Mesenchymal stem cell (in vitro differentiated cells and primary cell): ENCODE measurements at regions not wholly inside any gene's neighbourhood (a gene's known extent, or its start where the extent isn't known, plus 50 kb on each side); places are given as distances from the start of the nearest gene placed in this dataset.

Experiments
- DNase-seq: peaks from one replicate; pipeline ENCODE4 v3.0.0-alpha.2; 2013
- H2AFZ ChIP-seq: one replicate; pipeline ENCODE4 v1.6.1; 2013; ENCODE audit warnings: low read depth, mild to moderate bottlenecking, control low read depth, inconsistent platforms, low read length, moderate library complexity
- H2AK5ac ChIP-seq: 2 replicates; pipeline ENCODE4 v1.6.1; 2013; ENCODE audit warnings: low read length, moderate library complexity, mild to moderate bottlenecking, inconsistent platforms; ENCODE audit not compliant: severe bottlenecking
- H2BK120ac ChIP-seq: one replicate; pipeline ENCODE4 v1.6.1; 2013; ENCODE audit warnings: low read depth, mild to moderate bottlenecking, inconsistent platforms, low read length, moderate library complexity
- H2BK12ac ChIP-seq, 2 experiments: one replicate each; pipeline ENCODE4 v1.6.1; 2013; ENCODE audit warnings: inconsistent platforms in 2 of 2, low read length in 2 of 2, mild to moderate bottlenecking in 2 of 2, moderate library complexity in 2 of 2, control low read depth in 1 of 2
- H2BK15ac ChIP-seq: one replicate; pipeline ENCODE4 v1.6.1; 2013; ENCODE audit warnings: mild to moderate bottlenecking, low read depth, inconsistent platforms; ENCODE audit not compliant: poor library complexity, severe bottlenecking
- H2BK5ac ChIP-seq: 2 replicates; pipeline ENCODE4 v1.6.1; 2013; ENCODE audit warnings: low read depth, mild to moderate bottlenecking, low read length, control low read depth, inconsistent platforms; ENCODE audit not compliant: poor library complexity, severe bottlenecking
- H3K14ac ChIP-seq, 2 experiments: one replicate each; pipeline ENCODE4 v1.6.1; 2013; ENCODE audit warnings: inconsistent platforms in 2 of 2, low read length in 2 of 2, control low read depth in 1 of 2, mild to moderate bottlenecking in 1 of 2, moderate library complexity in 1 of 2
- H3K18ac ChIP-seq, 2 experiments: one replicate each; pipeline ENCODE4 v1.6.1; 2013; ENCODE audit warnings: inconsistent platforms in 2 of 2, low read length in 2 of 2, control low read depth in 1 of 2, low read depth in 1 of 2, mild to moderate bottlenecking in 1 of 2
- H3K23ac ChIP-seq, 2 experiments: one replicate each; pipeline ENCODE4 v1.6.1; 2013; ENCODE audit warnings: inconsistent platforms in 2 of 2, low read length in 2 of 2, mild to moderate bottlenecking in 2 of 2, moderate library complexity in 2 of 2, control low read depth in 1 of 2
- H3K27ac ChIP-seq: 2 replicates; pipeline ENCODE4 v1.5.1; 2013; ENCODE audit warnings: mild to moderate bottlenecking, moderate library complexity, low read length, control low read depth, inconsistent platforms; ENCODE audit not compliant: poor library complexity, severe bottlenecking
- H3K27me3 ChIP-seq, 2 experiments: 2 replicates each; pipeline versions ENCODE4 v1.6.1 to v1.7.0; 2013; ENCODE audit warnings: low read length in 2 of 2, mild to moderate bottlenecking in 2 of 2, moderate library complexity in 2 of 2, control low read depth in 1 of 2, inconsistent platforms in 1 of 2; ENCODE audit not compliant: control insufficient read depth in 1 of 2, insufficient read depth in 1 of 2
- H3K36me3 ChIP-seq, 2 experiments: 2 replicates each; pipeline versions ENCODE4 v1.6.1 to v1.7.0; 2013; ENCODE audit warnings: low read length in 2 of 2, control low read depth in 1 of 2, inconsistent platforms in 1 of 2, low read depth in 1 of 2, mild to moderate bottlenecking in 1 of 2; ENCODE audit not compliant: insufficient read depth in 2 of 2, control insufficient read depth in 1 of 2
- H3K4ac ChIP-seq, 2 experiments: one replicate each; pipeline ENCODE4 v1.6.1; 2013; ENCODE audit warnings: inconsistent platforms in 2 of 2, low read length in 2 of 2, mild to moderate bottlenecking in 2 of 2, moderate library complexity in 2 of 2, control low read depth in 1 of 2, low read depth in 1 of 2
- H3K4me1 ChIP-seq: 2 replicates; pipeline ENCODE4 v1.6.1; 2013; ENCODE audit warnings: low read depth, low read length, control low read depth; ENCODE audit not compliant: control insufficient read depth, insufficient read depth
- H3K4me2 ChIP-seq: 2 replicates; pipeline ENCODE4 v1.6.1; 2013; ENCODE audit warnings: low read length, mild to moderate bottlenecking, inconsistent platforms; ENCODE audit not compliant: poor library complexity, severe bottlenecking
- H3K4me3 ChIP-seq, 2 experiments: 2 replicates each; pipeline versions ENCODE4 v1.5.1 to v1.7.0; 2013; ENCODE audit warnings: low read length in 2 of 2, mild to moderate bottlenecking in 2 of 2, control low read depth in 1 of 2, low read depth in 1 of 2; ENCODE audit not compliant: insufficient read depth in 1 of 2
- H3K79me1 ChIP-seq: replicated peaks from 2 replicates; pipeline ENCODE4 v1.6.1; 2013; ENCODE audit warnings: mild to moderate bottlenecking, control low read depth, low read length, inconsistent platforms; ENCODE audit not compliant: poor library complexity, severe bottlenecking
- H3K9ac ChIP-seq: 2 replicates; pipeline ENCODE4 v1.7.0; 2013; ENCODE audit warnings: mild to moderate bottlenecking, low read length, moderate library complexity
- H3K9me3 ChIP-seq: 2 replicates; pipeline ENCODE4 v1.7.0; 2013; ENCODE audit warnings: mild to moderate bottlenecking, low read length; ENCODE audit not compliant: control insufficient read depth
- H4K8ac ChIP-seq: one replicate; pipeline ENCODE4 v1.6.1; 2013; ENCODE audit warnings: inconsistent platforms, mild to moderate bottlenecking, low read length, moderate library complexity
- H4K91ac ChIP-seq: one replicate; pipeline ENCODE4 v1.6.1; 2013; ENCODE audit warnings: mild to moderate bottlenecking, low read length, inconsistent platforms
- WGBS: methylation state at CpG from one replicate; pipeline ENCODE4 v1.1.7; 2013; ENCODE audit warnings: mixed read lengths; 5-methylcytosine and 5-hydroxymethylcytosine counted together

- H4K8ac ChIP-seq = no peak overlapping the region
- H3K4ac ChIP-seq = no peak overlapping the region
- DNase-seq = no peak
- no peaks in the 10 kb centered on the region for H3K27me3 ChIP-seq
- H3K4me3 ChIP-seq = no peak overlapping the region
- no peak overlapping the region for H2AFZ ChIP-seq
- H3K18ac ChIP-seq = no peak overlapping the region
- H3K23ac ChIP-seq = no peak overlapping the region
- H4K91ac ChIP-seq = no peak overlapping the region
- H3K36me3 ChIP-seq = no peaks in the 10 kb centered on the region
- no peaks in the 10 kb centered on the region for H3K9me3 ChIP-seq
- no peaks in the 10 kb centered on the region for H3K4me1 ChIP-seq
- no peak overlapping the region for H3K4me2 ChIP-seq
- H3K14ac ChIP-seq = no peak overlapping the region
- no peak overlapping the region for H2BK5ac ChIP-seq
- no peak overlapping the region for H3K27ac ChIP-seq
- no peak overlapping the region for H2BK15ac ChIP-seq
- H2AK5ac ChIP-seq = no peak overlapping the region
- no peaks in the 10 kb centered on the region for H3K79me1 ChIP-seq
- H2BK12ac ChIP-seq = no peak overlapping the region
- 82% methylated on average over 5 of the region's 6 CpGs for WGBS
- no peak overlapping the region for H2BK120ac ChIP-seq
- no peak overlapping the region for H3K9ac ChIP-seq
Observed at GRCh38 chr3:459311-459670, 262.7 kb downstream of the CHL1 start.

GRCh38 chr3:461006-461405 is 264.4 kb downstream of the CHL1 start:
- DNase-seq = no peak
- H3K9ac ChIP-seq = no peak overlapping the region
- no peak overlapping the region for H2AFZ ChIP-seq
- no peak overlapping the region for H3K4ac ChIP-seq
- H4K91ac ChIP-seq = no peak overlapping the region
- no peak overlapping the region for H3K23ac ChIP-seq
- H3K27me3 ChIP-seq = no peaks in the 10 kb centered on the region
- H3K4me1 ChIP-seq = no peaks in the 10 kb centered on the region
- H3K27ac ChIP-seq = no peak overlapping the region
- no peak overlapping the region for H3K4me3 ChIP-seq
- H2BK15ac ChIP-seq = no peak overlapping the region
- H3K4me2 ChIP-seq = no peak overlapping the region
- H3K14ac ChIP-seq = no peak overlapping the region
- H2BK5ac ChIP-seq = no peak overlapping the region
- WGBS = 100% methylated on average over 2 of the region's 2 CpGs
- no peak overlapping the region for H3K18ac ChIP-seq
- no peak overlapping the region for H2AK5ac ChIP-seq
- no peaks in the 10 kb centered on the region for H3K79me1 ChIP-seq
- no peak overlapping the region for H4K8ac ChIP-seq
- H2BK120ac ChIP-seq = no peak overlapping the region
- no peak overlapping the region for H2BK12ac ChIP-seq
- no peaks in the 10 kb centered on the region for H3K9me3 ChIP-seq
- H3K36me3 ChIP-seq = no peaks in the 10 kb centered on the region

GRCh38 chr3:462851-463250 is 266.3 kb downstream of the CHL1 start:
- no peaks in the 10 kb centered on the region for H3K27me3 ChIP-seq
- no peak overlapping the region for H3K4me3 ChIP-seq
- H3K79me1 ChIP-seq = no peaks in the 10 kb centered on the region
- no peak overlapping the region for H2BK120ac ChIP-seq
- H2BK12ac ChIP-seq = no peak overlapping the region
- H3K9me3 ChIP-seq = no peaks in the 10 kb centered on the region
- no peak for DNase-seq
- no peak overlapping the region for H2AFZ ChIP-seq
- H3K4me2 ChIP-seq = no peak overlapping the region
- no peaks in the 10 kb centered on the region for H3K4me1 ChIP-seq
- no peak overlapping the region for H2BK5ac ChIP-seq
- WGBS = 54% methylated on average over 2 of the region's 4 CpGs
- no peak overlapping the region for H3K9ac ChIP-seq
- H3K27ac ChIP-seq = no peak overlapping the region
- no peak overlapping the region for H3K18ac ChIP-seq
- H3K14ac ChIP-seq = no peak overlapping the region
- H3K23ac ChIP-seq = no peak overlapping the region
- H4K91ac ChIP-seq = no peak overlapping the region
- no peak overlapping the region for H2AK5ac ChIP-seq
- H3K36me3 ChIP-seq = no peaks in the 10 kb centered on the region
- H2BK15ac ChIP-seq = no peak overlapping the region
- no peak overlapping the region for H3K4ac ChIP-seq
- no peak overlapping the region for H4K8ac ChIP-seq

GRCh38 chr3:463252-464192 is 267.0 kb downstream of the CHL1 start:
- H3K79me1 ChIP-seq = no peaks in the 10 kb centered on the region
- DNase-seq = no peak
- no peak overlapping the region for H2AK5ac ChIP-seq
- H2BK120ac ChIP-seq = no peak overlapping the region
- H3K4me3 ChIP-seq = no peak overlapping the region
- H3K9me3 ChIP-seq = no peaks in the 10 kb centered on the region
- no peak overlapping the region for H3K18ac ChIP-seq
- no peak overlapping the region for H2BK12ac ChIP-seq
- H2BK5ac ChIP-seq = no peak overlapping the region
- no peaks in the 10 kb centered on the region for H3K27me3 ChIP-seq
- no peaks in the 10 kb centered on the region for H3K4me1 ChIP-seq
- H3K9ac ChIP-seq = no peak overlapping the region
- WGBS = 74% methylated on average over 6 of the region's 7 CpGs
- no peak overlapping the region for H2AFZ ChIP-seq
- no peak overlapping the region for H2BK15ac ChIP-seq
- no peak overlapping the region for H3K14ac ChIP-seq
- H4K8ac ChIP-seq = no peak overlapping the region
- no peak overlapping the region for H4K91ac ChIP-seq
- no peak overlapping the region for H3K4me2 ChIP-seq
- no peak overlapping the region for H3K23ac ChIP-seq
- no peaks in the 10 kb centered on the region for H3K36me3 ChIP-seq
- H3K27ac ChIP-seq = no peak overlapping the region
- no peak overlapping the region for H3K4ac ChIP-seq
